NCI-H1694 (cell line): ENCODE measurements at regions not wholly inside any gene's neighbourhood (a gene's known extent, or its start where the extent isn't known, plus 50 kb on each side); places are given as distances from the start of the nearest gene placed in this dataset.

ENCODE experiments used
- DNase-seq: peaks from one replicate; lab custom pipeline; 2025; lab: John Stamatoyannopoulos, UW

DNA sequence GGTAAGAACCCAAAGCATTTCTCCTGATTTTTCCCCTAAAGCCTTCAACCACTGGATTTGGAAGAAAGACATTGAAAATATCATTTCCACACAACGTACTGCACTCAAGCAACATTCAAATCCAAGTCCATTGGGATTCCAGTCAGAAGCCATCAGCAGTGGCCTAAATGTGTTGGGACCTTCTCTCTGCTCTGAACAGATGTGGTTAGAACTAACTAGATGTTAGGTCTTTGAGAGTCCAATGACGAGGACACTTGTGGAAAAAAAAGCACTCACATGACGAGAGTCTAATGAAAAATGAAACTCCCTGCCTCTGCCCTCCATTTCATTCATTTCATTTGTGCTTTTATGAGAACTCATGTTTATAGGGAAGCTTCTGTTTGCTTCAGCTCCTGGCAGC, 382.3 kb downstream of the SIPA1L2 start:
- no peak for DNase-seq

DNA sequence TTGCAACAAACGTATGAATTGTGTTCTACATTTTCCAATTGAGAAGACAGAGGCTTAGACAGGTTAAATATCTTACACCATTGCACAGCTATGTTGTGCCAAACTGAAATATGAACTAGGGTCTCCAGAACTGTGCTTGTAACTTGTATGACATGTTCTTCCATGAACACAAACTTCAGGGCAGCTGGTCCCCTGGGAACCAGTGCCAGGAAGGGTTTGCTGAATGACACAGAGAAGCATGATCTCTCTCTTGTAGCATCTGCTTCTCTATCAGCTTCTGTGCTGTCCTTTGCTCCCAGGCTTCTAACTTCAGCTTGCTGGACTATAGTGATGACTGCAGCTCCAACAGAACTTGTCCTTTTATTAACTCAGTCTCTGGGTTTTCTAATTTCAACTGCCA, 385.5 kb downstream of the SIPA1L2 start:
- peak; percentile 52 for DNase-seq

DNA sequence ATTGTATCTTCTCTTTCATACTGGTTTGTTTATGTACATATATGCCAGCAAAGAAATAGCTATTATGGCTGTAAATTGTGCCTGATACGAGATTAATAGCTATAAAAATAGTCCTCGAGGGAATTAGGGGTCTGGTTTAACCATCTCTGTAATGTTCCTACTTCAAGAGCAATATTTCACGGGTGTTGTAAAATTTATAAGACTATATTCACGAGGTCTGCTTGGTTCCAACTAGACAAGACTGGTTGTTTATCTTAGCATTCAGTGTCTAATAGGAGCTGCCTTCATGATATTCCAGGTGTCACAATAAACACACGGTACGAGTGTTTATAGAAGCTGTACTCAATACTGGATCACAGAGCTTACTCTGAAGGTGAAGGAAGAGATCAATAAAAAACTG, 389.9 kb downstream of the SIPA1L2 start:
- DNase-seq, result no peak

GRCh38 chr1:232239522-232239921, 390.4 kb downstream of the SIPA1L2 start:
- DNase-seq, result no peak

- DNase-seq, result peak; percentile 23
Measured at GRCh38 chr1:232238009-232238408, 391.9 kb downstream of the SIPA1L2 start.

DNA sequence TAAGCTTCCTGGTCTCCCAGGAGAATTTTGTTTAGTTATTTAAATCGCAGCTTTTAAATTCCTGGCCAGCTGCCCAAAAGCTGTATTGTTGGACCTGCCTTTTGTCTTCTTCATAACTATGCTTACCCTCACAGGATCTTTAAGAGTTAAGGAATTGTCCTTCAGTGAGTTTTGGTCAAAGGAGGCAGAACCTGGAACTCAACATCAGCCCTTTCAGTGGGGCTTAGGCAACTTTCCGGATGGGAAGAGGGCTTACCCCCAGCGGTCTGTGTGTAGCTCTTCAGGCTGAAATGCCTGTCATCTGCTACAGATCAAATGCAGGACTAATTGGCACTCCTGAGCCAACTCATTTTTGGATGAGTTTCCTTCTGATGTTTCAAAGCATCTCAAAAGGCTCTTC, 402.6 kb downstream of the SIPA1L2 start:
- peak; percentile 73 for DNase-seq

- DNase-seq, result peak; percentile 79
Measured at GRCh38 chr1:232226197-232226712, 403.7 kb downstream of the SIPA1L2 start.

DNA sequence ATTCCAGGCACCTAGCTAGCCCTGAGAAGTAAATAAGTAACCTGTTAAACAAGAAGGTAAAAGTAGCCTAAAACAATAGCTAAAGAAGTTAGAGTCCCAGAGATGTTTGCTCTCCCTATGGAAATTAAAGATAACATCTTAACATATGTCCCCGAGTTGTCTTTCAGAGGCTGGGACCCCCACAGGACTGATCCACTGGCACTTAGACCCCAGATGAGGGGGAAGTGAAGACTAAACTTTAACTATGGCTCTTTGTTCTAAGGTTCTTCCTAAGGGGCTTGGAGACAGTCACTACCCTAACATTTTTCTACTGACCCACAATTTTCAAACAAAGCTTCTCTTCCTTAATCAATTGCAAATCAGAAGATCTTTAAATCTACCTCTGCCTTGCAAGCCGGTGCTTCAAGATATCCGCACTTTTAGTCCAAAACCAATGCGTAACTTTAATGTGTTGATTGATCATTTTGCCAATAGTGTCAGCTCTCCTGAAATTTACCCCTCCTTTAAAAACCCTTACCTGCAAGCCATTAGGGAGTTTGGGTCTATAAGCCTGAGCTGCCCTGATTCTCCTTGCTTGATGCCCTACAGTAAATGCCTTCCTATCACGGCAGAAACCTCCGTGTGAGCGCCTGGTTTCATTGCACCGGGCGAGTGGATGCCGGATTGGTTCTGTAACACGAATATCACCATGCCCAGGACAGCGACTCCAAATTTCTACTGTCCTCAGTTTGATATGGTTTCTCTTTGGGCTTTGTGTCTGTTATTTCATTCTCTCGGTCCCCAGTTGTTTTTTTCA, 404.4 kb downstream of the SIPA1L2 start:
- DNase-seq, result no peak

- no peak for DNase-seq
Measured at GRCh38 chr1:232223887-232224286, 406.0 kb downstream of the SIPA1L2 start.

- no peak for DNase-seq
Measured at GRCh38 chr1:232223183-232223708, 406.7 kb downstream of the SIPA1L2 start.

DNA sequence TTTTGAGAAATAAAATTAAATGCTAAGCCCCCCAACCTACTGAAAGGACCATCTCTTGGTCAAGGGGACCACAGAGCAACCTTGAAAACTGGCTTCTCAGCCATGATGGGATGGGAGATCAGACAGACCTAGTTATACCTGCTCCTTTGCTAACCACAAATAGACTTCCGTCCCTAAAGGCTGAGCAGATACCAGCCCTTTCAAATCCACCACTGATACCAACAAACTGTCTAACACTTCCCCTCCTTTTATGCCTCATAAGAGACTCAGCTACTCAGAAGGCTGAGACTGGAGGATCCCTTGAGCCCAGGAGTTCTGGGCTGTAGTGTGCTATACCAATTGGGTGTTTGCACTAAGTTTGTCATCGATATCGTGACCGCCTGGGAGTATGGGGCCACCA, 407.3 kb downstream of the SIPA1L2 start:
- DNase-seq, result no peak

- no peak for DNase-seq
Measured at GRCh38 chr1:232221802-232222499, 408.0 kb downstream of the SIPA1L2 start.

DNA sequence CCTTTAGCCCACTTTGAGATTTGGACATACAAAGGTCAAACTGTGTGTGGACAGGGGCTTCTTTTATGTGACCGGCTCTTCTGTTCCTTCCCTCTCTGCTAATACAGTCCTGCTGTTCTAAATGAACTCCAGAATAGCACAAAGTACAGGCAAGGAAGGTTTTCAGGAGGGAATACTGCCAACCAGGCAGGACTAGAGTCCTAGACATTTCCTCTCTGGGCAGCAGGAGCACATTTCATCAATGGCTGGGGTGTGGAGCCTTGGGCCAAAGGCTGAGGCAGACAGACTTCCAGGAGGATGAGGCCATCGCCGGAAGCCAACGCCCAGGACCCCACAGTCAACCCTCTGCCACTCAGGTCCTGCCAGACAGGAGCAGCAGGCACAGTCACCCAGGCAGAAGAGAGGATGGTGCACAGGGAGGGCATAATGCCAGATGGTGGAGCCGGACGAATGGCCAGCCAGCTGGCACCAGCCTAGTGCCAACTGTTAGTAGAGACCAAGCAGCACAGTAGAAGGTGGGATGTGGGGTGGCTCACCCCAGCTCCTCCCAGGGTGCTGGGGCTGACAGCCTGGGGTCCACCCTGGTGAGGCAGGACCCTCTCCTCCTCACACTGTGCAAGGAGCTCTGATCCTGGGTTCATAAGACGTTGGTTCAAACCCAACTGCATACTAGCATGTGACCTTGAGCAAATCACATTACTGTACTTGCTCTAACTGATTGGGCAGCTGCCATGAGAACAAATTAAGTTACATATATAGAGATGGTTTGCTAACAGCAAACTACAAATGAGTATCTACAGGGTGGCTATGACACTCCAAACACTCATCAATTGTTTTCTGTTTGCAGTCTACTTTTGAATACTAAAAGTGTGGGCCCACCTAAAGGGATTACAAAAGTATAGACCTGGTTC, 410.7 kb downstream of the SIPA1L2 start:
- no peak for DNase-seq

GRCh38 chr1:232213928-232214327, 416.0 kb downstream of the SIPA1L2 start:
- DNase-seq, result no peak

DNA sequence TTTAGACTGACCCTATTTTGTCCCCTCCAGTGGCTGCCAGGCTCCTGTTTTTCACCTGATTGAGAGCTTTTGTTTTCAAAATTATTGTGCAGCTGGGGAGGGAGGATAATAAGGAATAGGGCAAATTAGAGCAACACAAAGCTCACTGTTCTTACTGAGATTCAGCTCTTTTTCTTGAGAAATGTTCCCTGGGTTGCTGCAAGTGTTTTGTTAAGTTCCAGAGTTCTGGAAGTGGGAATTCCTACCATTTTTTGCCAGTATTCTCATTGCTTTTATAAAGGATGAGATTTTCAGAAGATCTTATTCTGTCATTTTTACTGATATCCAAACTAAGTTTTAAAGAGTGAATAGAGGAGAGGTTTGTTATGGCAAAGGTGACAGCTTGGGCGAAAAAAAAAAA, 417.7 kb downstream of the SIPA1L2 start:
- no peak for DNase-seq

GRCh38 chr1:232211149-232211548, 418.8 kb downstream of the SIPA1L2 start:
- DNase-seq, result no peak

DNA sequence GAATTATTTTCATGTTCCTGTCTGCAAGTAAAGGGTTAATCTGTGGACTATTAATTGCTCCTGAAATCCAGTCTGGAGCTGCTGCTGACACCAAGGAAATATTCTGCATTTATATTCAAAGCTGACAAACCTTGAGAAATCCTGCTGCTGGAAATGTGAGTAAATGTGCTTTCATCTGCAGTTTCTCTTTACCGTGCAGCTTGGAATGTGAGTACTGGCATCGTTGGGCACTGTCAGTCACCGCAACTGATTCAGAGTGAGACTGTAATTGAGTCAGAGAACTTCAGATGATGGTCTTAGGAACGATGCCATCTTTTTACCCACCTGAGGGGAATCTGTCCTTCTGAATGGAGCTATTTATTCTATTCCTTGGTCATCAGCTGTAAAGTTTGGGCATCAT, 420.6 kb downstream of the SIPA1L2 start:
- no peak for DNase-seq

- no peak for DNase-seq
Measured at GRCh38 chr1:232207073-232207866, 422.7 kb downstream of the SIPA1L2 start.

GRCh38 chr1:232204269-232204668, 425.7 kb downstream of the SIPA1L2 start:
- DNase-seq, result no peak

GRCh38 chr1:232201024-232201423, 428.9 kb downstream of the SIPA1L2 start:
- no peak for DNase-seq

DNA sequence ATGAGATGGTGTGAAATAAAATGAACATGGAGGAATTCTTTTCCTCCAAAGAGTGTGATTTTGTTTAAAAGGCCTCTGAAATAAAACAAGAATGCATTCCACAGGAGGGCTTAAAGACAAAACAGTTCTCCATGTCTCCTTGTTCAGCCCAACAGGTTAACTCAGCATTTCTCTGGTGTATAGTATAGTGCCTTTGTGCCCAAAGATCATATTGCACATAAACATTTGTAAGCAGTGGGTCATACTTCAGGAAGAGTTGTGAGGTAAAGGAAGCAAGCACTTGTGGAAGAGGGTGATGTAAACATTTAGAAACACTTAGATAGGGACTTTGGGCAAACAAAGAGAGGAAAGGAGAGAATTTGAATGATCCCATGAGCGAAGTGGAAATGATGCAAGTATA, 433.9 kb downstream of the SIPA1L2 start:
- no peak for DNase-seq
